T47D (cell line): ENCODE measurements at regions not wholly inside any gene's neighbourhood (a gene's known extent, or its start where the extent isn't known, plus 50 kb on each side); places are given as distances from the start of the nearest gene placed in this dataset.

Experiments
- DNase-seq, 2 experiments: peaks; one replicate each; pipeline versions ENCODE4 v3.0.0 to v3.0.0-alpha.2; 2011 to 2012; ENCODE audit warnings: low read depth in 1 of 2, low spot score in 1 of 2
- JUND ChIP-seq: IDR thresholded peaks from 2 replicates; pipeline ENCODE4 v1.6.1; 2012; ENCODE audit warnings: low read depth
- in situ Hi-C: cut with HindIII; loops from 2 replicates; pipeline ENCODE4 v1.10.0; 2016; ENCODE audit warnings: low sequenced_read_pairs, low pct_unique_long_range_greater_than_20kb

- in situ Hi-C loops: no loop called here
- no peak for TF ChIP-seq JUND
- DNase-seq: no peak
Observed at GRCh38 chr12:113610698-113611097, 139.0 kb upstream of the LHX5 start.

- DNase-seq: no peak
- no peak for TF ChIP-seq JUND
- in situ Hi-C loops: no loop called here
Observed at GRCh38 chr12:113609692-113610469, 138.2 kb upstream of the LHX5 start.

- no peak for DNase-seq
- in situ Hi-C loops: no loop called here
- TF ChIP-seq JUND: no peak
Observed at GRCh38 chr12:113604666-113605065, 133.0 kb upstream of the LHX5 start.

GRCh38 chr12:113601656-113602263, 130.1 kb upstream of the LHX5 start:
- in situ Hi-C loops: no loop called here
- no peak for TF ChIP-seq JUND
- peak; percentile 39 to 40 for DNase-seq

GRCh38 chr12:113598815-113599406, 127.2 kb upstream of the LHX5 start:
- TF ChIP-seq JUND: no peak
- in situ Hi-C loops: no loop called here
- DNase-seq: no peak

- no peak for DNase-seq
- no peak for TF ChIP-seq JUND
- in situ Hi-C loops: no loop called here
Observed at GRCh38 chr12:113594967-113595366, 123.3 kb upstream of the LHX5 start.

GRCh38 chr12:113591480-113591974, 119.9 kb upstream of the LHX5 start:
- peak; percentile 26 to 33 for DNase-seq
- no peak for TF ChIP-seq JUND
- in situ Hi-C loops: no loop called here

GRCh38 chr12:113589437-113589836, 117.8 kb upstream of the LHX5 start:
- no peak for TF ChIP-seq JUND

GRCh38 chr12:113587720-113588119, 116.0 kb upstream of the LHX5 start:
- in situ Hi-C loops: no loop called here
- TF ChIP-seq JUND: no peak
- DNase-seq: no peak

More at GRCh38 chr12:113589437-113589836, 117.8 kb upstream of the LHX5 start:
- DNase-seq: no peak
- in situ Hi-C loops: no loop called here

- in situ Hi-C loops: no loop called here
- TF ChIP-seq JUND: no peak
- no peak for DNase-seq
Observed at GRCh38 chr12:113586461-113586860, 114.8 kb upstream of the LHX5 start.

- TF ChIP-seq JUND: no peak
- DNase-seq: no peak
- in situ Hi-C loops: no loop called here
Observed at GRCh38 chr12:113582521-113583218, 111.0 kb upstream of the LHX5 start.

GRCh38 chr12:113581342-113581741, 109.7 kb upstream of the LHX5 start:
- in situ Hi-C loops: no loop called here
- no peak for DNase-seq
- no peak for TF ChIP-seq JUND

- no peak for DNase-seq
- no peak for TF ChIP-seq JUND
- in situ Hi-C loops: no loop called here
Observed at GRCh38 chr12:113580437-113580836, 108.8 kb upstream of the LHX5 start.
